Fibroblast of peridontal ligament (primary cell): ENCODE measurements at regions not wholly inside any gene's neighbourhood (a gene's known extent, or its start where the extent isn't known, plus 50 kb on each side); places are given as distances from the start of the nearest gene placed in this dataset.
"Not testable (repeated sequence)": the region's sequence is repeated elsewhere in the genome, so short reads cannot be mapped to it uniquely, and the experiment has no call there.

Experiments used
- DNase-seq: peaks from one replicate; pipeline ENCODE4 v3.0.0-alpha.2; 2010; ENCODE audit errors: extremely low read depth

- no peak for DNase-seq
Measured at GRCh38 chr9:89837934-89838310, 233.1 kb downstream of the GADD45G start.

DNA sequence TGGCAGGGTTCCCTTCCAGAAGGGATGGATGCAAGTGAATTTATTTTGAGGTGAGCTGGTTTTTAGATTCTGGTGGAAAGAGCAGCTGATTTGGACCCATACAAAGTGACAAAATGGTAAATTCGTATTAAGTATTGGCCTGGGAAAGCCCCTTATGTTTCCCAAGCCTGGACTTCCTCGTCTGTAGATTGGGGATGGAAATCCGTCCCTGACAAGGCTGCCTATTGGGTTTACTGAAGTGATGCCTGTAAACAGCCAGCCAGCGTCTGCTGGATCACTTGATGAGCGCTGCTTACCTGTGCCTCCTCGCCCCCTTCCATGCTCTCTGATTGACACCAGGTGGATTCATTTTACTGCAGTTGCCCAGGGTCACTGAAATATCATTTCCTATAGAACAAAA, 233.8 kb downstream of the GADD45G start:
- DNase-seq, result no peak

- no peak for DNase-seq
Measured at GRCh38 chr9:89839449-89839848, 234.6 kb downstream of the GADD45G start.

DNA sequence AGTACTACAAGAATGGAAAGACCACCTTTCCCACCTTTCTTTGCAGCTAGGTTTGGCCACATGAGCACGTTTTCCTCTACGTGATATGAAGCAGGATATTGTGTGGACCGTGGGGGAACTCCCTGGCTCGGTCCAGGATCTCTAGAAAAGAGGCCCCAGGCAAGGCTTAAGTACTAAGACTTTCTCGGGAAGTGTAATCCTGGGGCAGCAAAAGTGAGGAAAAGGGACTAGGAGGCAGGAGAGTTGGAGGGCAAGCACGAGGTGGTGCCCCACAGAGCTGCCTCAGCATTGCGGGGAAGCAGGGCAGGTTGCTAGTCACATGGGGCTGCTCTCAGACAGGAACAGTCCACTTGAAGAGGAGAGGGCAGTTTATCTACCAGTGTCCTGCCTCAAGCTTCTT, 235.1 kb downstream of the GADD45G start:
- DNase-seq, result no peak

DNA sequence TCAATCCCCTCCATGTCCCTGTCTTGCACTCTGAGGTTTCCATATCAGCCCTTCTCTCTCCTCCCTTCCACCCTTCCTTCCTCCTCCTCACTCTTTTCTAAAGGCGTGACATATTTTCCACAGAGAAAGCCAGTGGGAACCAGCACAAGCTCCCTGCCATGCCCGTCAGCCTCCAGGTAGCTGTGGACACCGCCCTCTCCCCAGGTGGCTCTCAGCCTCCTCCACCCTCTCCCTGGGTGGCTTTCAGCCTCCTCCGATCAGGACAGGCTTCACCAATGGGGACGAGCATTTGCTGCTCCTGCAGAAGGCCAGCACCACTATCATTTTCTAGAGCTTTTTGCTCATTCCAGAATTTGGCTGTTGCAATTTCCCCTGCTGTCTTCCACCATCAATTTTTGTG, 236.6 kb downstream of the GADD45G start:
- DNase-seq, result no peak

DNA sequence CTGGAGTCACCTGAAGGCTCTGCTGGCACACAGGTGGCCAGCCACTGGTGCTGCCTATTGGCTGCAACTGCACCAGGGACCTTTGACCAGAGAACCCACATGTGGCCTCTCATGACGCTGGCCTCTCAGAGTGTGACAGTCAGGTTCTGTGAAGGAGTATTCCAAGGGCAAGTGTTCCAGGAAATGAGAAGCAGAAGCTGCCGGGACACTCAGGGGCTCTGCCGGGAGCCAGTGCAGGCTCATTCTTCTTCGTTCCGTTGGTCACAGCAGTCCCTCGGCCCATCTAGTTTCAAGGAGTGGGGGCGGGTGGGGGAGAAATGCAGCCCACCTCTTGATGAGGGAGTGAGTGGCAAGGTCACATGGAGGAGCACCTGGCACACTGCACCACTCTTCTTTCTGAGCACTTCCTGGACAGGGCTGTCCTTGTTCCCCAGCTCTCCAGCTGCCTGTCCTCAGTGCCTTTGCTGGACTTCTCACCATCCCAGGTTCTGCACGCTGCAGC, 237.5 kb downstream of the GADD45G start:
- DNase-seq, result no peak

- DNase-seq, result no peak
Measured at GRCh38 chr9:89843074-89843473, 238.3 kb downstream of the GADD45G start.

GRCh38 chr9:89843591-89843990, 238.8 kb downstream of the GADD45G start:
- no peak for DNase-seq

DNA sequence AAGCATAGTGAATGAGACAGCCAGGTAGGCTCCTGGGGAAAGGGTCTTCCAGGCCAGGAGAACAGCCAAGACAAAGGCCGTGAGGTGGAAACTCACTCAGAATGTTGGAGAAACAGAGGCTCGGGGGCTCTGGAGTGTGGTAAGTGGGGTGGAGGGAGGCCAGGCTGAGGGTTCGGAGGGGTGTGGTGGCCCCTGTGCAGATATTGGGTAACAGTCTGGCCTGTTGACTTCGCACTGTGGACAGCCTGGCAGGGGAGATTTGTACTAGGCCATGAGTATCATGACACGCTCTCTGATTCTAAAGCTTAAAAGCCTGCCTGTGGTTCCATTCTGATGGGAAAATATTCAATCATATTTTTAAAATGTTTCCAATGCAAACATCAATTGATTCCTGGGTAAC, 239.3 kb downstream of the GADD45G start:
- DNase-seq, result no peak

GRCh38 chr9:89844535-89844934, 239.7 kb downstream of the GADD45G start:
- DNase-seq, result no peak

DNA sequence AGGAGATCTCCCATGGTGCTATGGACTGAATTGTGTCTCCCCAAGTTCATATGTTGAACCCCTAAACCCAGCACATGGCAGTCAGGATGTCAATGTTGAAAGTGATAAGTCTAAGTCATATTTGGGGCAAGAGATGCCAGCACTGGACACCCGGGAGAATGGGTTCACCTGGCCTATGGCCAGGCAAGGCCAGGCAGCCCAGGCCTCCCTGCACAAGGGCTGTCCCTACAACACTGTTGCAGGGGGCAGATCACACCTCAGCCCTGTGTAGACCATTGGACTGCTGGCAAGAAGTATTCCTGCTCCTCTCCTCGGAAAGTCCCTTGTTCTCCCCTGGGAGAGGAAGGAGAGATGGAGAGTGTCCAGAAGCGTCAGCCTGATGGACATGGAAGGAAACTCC, 240.5 kb downstream of the GADD45G start:
- no peak for DNase-seq

DNA sequence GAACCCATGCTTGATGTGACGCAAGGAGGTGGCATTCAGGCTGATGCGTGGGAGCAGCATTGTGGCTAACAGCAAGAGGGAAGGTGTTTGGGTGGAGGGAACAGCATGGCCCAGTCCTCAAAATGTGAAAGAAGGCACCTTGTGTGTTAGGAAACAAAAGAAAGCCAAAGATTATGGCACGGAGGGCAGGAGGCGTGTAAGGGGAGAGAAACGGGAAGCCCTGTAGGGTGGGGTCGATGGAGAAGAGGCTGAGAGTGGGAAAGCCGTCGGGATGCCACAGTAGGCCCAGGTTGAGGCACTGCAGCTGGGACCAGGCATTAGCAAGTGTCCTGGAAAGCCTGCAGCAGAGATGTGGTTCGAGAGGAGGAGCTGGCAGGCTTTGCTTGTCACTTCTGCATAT, 241.1 kb downstream of the GADD45G start:
- DNase-seq, result no peak

DNA sequence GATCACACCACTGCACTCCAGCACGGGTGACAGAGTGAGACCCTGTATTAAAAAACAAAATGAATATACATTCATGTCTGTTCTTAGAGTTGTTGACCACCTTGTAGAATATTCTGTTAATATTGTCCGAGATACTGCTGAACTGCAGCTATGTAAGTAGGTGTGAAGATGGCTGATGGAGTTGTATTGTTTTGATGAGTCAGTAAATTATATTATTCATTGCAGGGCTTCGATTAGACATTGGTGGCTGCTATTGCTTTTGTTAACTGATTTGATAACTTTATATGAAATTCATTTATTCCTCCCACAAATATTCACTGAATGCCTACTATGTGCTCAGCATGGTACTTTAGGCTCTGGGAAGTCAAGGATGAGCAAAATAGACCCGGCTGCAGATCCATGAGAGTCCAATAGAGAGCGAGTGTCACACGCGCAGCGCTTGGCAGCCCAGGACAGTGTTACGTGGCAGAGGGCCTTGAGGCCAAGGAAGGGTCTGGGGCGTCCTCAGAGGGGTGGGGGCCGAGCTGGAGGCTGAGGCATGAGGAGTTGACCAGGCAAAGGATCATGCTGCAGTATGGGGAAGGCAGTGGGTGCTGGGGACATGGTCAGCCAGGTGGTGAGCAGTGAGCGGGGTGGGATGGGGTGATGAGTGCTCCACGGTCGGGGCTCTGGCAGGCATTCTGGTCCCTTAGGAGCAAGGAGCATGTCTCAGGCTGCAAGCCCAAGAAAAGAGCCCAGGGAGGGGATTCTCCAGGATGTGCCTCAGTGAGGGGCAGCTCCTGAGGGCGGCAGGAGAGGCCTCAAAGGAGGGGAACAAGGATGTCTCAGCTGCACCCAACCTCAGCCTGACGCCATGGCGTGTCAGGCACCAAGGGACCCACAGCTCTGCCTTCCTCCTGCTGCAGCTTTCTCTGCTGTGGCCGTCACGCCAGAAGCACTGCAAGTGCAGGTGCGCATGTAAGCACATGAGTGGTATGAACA, 243.5 kb downstream of the GADD45G start:
- no peak for DNase-seq

- DNase-seq, result no peak
Measured at GRCh38 chr9:89849096-89849495, 244.3 kb downstream of the GADD45G start.

DNA sequence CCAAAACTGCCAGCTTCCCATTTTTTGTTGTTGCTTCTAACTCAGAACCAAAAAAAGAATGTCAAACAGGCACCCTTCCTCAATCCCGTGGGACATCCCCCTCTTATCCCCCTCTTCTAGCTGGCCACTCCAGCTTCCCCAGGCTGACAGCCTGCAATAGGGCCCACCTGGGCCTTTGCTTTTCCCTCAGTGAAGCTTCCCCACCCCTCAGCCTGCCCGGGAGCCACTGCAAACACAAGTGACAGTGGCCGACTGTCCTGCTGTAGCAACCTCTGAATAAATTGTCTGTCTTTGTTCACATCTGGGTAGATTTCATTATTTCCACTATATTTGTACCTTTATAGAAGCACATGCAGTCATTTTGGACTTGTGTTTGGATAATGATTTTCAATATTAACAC, 245.3 kb downstream of the GADD45G start:
- DNase-seq, result no peak

DNA sequence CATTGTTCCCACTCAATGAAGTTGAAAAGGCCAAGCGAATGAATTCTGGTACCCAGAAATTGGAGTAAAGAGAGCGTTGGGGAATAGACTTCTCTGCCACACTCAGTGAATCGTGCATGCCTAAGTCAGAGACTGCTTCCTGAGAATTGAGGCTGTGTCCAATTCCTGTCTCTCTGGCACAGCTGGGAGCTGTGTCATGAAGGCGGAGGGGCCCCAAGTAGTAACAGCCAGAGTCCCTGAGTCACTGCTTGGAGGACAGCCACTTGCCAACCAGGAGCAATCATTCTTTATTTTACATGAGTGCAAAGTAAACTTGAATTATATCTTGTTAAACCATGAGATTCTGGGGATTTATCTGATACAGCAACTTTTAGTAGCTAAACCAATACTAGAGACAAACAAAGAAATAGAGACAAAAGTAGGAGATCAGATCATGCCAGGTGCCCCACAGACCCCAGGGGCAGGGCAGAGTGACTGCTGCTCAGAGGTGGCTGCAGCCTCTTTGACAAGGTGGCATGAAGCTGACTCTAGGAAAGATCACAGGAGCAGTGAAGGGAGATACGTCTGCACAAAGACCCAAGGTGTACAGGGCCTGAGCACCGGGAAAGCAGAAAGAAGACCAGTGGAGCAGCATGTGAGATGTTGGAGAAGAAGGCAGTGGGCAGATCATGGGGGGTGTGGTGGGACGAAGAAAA, 246.0 kb downstream of the GADD45G start:
- no peak for DNase-seq

DNA sequence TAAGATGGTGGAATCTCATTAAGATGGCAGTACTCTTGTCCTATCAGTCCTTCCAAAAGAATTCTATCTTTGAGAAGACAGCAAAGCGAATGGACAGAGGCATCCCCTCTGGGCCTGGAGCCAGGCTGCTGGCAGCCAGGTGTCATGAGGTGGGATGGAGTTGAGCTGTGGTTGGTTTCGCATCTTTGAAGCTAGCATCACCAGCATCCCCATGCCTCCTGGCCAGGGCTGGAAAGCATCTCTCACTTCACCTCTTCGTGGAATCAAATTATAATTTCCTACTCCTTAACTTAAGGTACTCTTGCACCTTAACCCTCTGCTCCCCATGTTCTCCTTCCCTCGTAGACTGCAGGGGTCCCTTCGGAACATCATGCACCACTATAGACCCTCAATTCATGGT, 248.3 kb downstream of the GADD45G start:
- no peak for DNase-seq

GRCh38 chr9:89853931-89854330, 249.1 kb downstream of the GADD45G start:
- DNase-seq, result no peak

DNA sequence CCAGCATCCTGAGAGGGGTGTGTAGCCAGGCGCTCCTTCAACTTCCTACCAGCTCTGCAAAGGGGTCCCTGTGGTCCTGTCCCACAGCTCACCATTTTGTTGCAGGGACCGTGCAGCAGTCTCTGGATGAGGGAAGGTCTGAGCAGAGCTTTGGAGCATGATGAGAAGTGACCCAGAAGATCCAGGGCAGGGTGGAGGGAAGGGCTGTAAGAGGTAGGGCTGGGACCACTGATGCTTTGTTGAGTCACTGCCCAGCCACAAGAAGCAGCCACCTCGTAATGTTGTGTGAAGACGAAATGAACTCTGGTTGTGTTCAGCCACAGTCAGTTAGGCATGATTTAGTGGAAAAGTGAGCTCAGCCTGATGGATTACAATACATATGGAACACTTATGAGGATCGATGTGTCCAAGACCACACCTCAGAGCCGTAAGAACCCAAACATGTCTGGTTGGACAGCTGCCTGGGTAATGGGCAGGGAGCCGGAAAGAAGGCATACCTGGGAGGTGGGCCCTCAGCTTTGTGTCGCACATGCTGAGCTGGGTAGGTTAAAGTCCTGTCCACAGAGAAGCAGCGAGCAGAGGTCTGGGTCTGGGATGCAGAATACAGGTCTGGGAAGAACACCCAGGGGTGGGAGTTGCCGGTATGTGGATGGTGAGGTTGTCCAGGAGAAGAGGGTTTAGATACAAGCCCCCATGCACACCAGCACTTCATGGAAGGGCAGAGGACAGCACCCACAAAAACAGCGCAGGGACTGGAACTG, 250.1 kb downstream of the GADD45G start:
- no peak for DNase-seq

GRCh38 chr9:89856296-89856695, 251.5 kb downstream of the GADD45G start:
- DNase-seq, result not testable (repeated sequence)

- not testable (repeated sequence) for DNase-seq
Measured at GRCh38 chr9:89856950-89857349, 252.1 kb downstream of the GADD45G start.

DNA sequence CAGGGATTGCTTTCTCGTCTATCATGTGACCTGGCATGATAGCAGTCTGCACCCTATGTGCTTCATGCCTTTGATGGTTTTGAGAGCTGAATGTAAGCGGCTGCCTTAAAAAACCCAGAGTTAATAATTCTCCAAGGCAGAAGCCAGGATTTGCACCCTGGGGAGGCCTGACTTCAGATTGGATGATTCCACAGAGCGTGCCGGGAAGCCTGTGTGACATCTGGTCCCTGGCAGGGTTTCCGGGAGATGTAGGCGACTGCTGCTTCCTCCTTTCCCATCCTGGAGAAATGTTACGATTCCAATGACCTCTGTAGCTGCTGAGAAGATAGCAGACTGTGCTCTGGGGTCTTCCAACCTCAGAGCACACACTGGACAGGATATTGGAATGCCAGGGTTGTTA, 255.0 kb downstream of the GADD45G start:
- not testable (repeated sequence) for DNase-seq
